Endothelial cell (in vitro differentiated cells): ENCODE measurements at regions not wholly inside any gene's neighbourhood (a gene's known extent, or its start where the extent isn't known, plus 50 kb on each side); places are given as distances from the start of the nearest gene placed in this dataset.

Experiments used
- DNase-seq: peaks from one replicate; pipeline ENCODE4 v3.0.0; 2021; ENCODE audit warnings: low spot score
- H3K27ac Mint-ChIP-seq: one replicate; pipeline ENCODE4 v1.8.0; 2021; ENCODE audit warnings: mixed read lengths, inconsistent platforms; ENCODE audit not compliant: unreplicated experiment
- H3K27me3 Mint-ChIP-seq: one replicate; pipeline ENCODE4 v1.8.0; 2021; ENCODE audit warnings: mild to moderate bottlenecking, moderate library complexity, mixed read lengths, inconsistent platforms; ENCODE audit not compliant: unreplicated experiment
- H3K36me3 Mint-ChIP-seq: one replicate; pipeline ENCODE4 v1.8.0; 2021; ENCODE audit warnings: mild to moderate bottlenecking, low read depth, mixed read lengths, inconsistent platforms; ENCODE audit not compliant: unreplicated experiment
- H3K4me1 Mint-ChIP-seq: one replicate; pipeline ENCODE4 v1.8.0; 2021; ENCODE audit warnings: mild to moderate bottlenecking, mixed read lengths, inconsistent platforms; ENCODE audit not compliant: unreplicated experiment
- H3K4me3 Mint-ChIP-seq: one replicate; pipeline ENCODE4 v1.8.0; 2021; ENCODE audit warnings: mild to moderate bottlenecking, mixed read lengths, inconsistent platforms; ENCODE audit not compliant: unreplicated experiment
- H3K9me3 Mint-ChIP-seq: one replicate; pipeline ENCODE4 v1.8.0; 2021; ENCODE audit warnings: mixed read lengths, inconsistent platforms; ENCODE audit not compliant: unreplicated experiment
- CTCF ChIP-seq: fragments of 200-600 bp; sonication (generic); IDR thresholded peaks from one replicate; pipeline ENCODE4 v1.5.0; 2021; ENCODE audit warnings: antibody characterized with exemption; ENCODE audit not compliant: unreplicated experiment

- no peak overlapping the region for H3K4me3 Mint-ChIP-seq
- no peak for DNase-seq
- no peaks in the 10 kb centered on the region for H3K27me3 Mint-ChIP-seq
- no peak for TF ChIP-seq CTCF
- H3K36me3 Mint-ChIP-seq = no peaks in the 10 kb centered on the region
- H3K9me3 Mint-ChIP-seq = no peaks in the 10 kb centered on the region
- H3K27ac Mint-ChIP-seq = no peak overlapping the region
- H3K4me1 Mint-ChIP-seq = no peaks in the 10 kb centered on the region
Observed at GRCh38 chr3:145843561-145843960, 317.4 kb downstream of the PLOD2 start.

DNA sequence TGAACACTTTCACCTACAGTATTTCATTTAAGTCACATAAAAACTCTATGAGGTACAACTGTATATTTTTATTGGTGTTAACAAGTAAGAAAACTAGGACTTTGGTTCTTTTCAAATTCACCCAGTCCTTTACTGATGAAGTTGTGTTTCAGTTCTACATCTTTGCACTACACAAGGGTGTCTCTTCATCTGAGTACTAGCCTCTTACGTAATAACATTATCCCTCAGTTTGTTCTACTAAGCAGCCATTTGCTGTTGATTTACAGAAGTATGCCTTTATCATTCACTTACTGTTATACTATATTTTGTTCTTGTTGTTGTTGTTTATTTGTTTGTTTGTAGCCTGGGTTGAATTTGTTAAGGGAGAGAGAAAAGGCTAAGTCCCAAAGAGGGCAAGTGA, 311.9 kb downstream of the PLOD2 start:
- no peak overlapping the region for H3K27ac Mint-ChIP-seq
- no peak overlapping the region for H3K4me3 Mint-ChIP-seq
- no peaks in the 10 kb centered on the region for H3K9me3 Mint-ChIP-seq
- no peak for TF ChIP-seq CTCF
- no peaks in the 10 kb centered on the region for H3K27me3 Mint-ChIP-seq
- H3K4me1 Mint-ChIP-seq = no peaks in the 10 kb centered on the region
- no peaks in the 10 kb centered on the region for H3K36me3 Mint-ChIP-seq
- no peak for DNase-seq

- no peaks in the 10 kb centered on the region for H3K36me3 Mint-ChIP-seq
- H3K9me3 Mint-ChIP-seq = no peaks in the 10 kb centered on the region
- TF ChIP-seq CTCF = no peak
- peaks cover 5% of the 10 kb centered on the region for H3K4me1 Mint-ChIP-seq
- H3K27ac Mint-ChIP-seq = no peak overlapping the region
- no peaks in the 10 kb centered on the region for H3K27me3 Mint-ChIP-seq
- DNase-seq = no peak
- no peak overlapping the region for H3K4me3 Mint-ChIP-seq
Observed at GRCh38 chr3:145854499-145854898, 306.5 kb downstream of the PLOD2 start.

DNA sequence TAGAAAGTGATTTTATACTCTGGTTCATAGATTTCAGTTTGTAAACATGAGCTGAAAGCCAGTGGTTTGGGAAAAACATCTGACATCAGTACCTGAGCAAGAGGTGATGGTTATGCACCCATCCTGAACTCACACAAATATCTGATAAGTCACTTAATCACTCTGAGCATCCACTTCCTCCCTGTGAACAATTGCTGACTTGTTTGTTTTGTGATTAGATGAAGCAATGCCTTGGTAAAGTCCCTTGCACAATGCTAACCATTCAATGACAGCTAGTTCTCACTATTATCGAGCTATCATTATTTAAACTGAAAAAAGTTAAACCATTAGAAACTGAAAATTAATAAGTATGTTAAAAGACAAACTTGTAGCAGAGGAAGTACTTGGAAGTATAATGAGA, 303.0 kb downstream of the PLOD2 start:
- H3K4me1 Mint-ChIP-seq = peaks cover 9% of the 10 kb centered on the region
- no peak overlapping the region for H3K4me3 Mint-ChIP-seq
- no peaks in the 10 kb centered on the region for H3K9me3 Mint-ChIP-seq
- TF ChIP-seq CTCF = no peak
- H3K27me3 Mint-ChIP-seq = no peaks in the 10 kb centered on the region
- H3K36me3 Mint-ChIP-seq = no peaks in the 10 kb centered on the region
- DNase-seq = no peak
- H3K27ac Mint-ChIP-seq = no peak overlapping the region

DNA sequence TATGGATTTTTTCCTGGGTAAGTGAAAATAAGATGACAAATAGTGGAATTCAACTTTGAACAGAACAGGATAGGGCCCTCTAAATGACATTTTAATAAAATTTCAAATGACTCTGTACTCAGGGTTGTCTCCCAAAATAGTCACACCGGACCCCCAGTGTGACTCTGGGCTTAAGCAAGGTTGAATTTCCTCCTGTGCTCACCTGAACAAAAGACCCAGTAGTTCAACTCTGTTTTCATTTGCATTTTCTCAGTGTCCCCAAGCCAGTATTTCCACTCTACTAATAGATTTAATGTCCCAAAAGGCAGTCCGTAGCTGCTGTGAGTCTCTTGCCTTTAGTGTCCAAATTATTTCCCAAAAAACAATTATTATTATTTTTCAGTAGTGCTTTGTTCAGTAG, 296.6 kb downstream of the PLOD2 start:
- H3K4me3 Mint-ChIP-seq = no peak overlapping the region
- H3K9me3 Mint-ChIP-seq = no peaks in the 10 kb centered on the region
- DNase-seq = no peak
- H3K27ac Mint-ChIP-seq = no peak overlapping the region
- peaks cover 4% of the 10 kb centered on the region for H3K4me1 Mint-ChIP-seq
- no peaks in the 10 kb centered on the region for H3K27me3 Mint-ChIP-seq
- no peaks in the 10 kb centered on the region for H3K36me3 Mint-ChIP-seq
- no peak for TF ChIP-seq CTCF
